Stimulated activated CD8-positive, alpha-beta memory T cell treated with anti-CD3 and anti-CD28 coated beads, Interleukin-7, amount 100 ng/mL, for 4 hours (primary cell): ENCODE measurements at regions not wholly inside any gene's neighbourhood (a gene's known extent, or its start where the extent isn't known, plus 50 kb on each side); places are given as distances from the start of the nearest gene placed in this dataset.

Source experiments
- DNase-seq, 2 donors: peaks; one replicate each; pipeline ENCODE4 v3.0.0-alpha.2; 2020; ENCODE audit warnings: low read depth in 2 of 2

DNA sequence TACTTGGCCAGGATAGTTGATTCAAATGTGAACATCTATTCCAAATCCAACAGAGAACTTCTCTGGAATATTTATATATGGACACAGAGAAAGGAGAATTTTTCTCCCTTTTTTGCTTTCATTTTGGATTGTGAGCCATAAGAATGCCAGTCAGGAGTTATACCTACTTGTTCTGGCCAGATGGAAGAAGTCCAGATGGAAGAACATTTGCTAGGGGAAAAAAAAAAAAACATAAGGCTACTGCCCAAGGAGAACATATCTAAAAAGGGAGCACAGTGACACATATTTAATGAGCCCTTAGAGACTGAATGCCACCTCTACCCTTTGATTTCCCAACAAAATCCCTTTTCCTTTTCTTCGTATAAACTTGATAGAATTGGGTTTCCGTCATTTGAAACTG is 61.7 kb upstream of the PPP2R2B start:
- DNase-seq: no peak

DNA sequence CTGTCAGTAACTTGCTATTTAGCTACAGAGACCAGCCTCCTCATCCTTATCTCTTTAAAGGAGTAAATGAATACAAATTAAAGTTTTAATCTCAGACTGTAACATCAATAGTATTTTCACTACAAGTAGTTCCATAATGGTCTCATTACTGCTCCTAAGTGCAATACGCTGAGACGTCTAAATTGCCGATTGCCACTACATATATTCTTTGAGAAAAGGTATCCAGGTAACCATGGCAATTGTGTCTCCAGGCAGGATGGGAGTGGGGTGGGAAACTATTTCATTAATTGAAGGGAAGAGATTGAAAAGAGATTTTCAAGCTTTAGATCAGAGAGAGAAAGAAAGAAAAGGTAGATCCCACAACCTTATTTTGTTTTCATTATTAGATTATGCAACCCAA is 65.5 kb upstream of the PPP2R2B start:
- no peak for DNase-seq

DNA sequence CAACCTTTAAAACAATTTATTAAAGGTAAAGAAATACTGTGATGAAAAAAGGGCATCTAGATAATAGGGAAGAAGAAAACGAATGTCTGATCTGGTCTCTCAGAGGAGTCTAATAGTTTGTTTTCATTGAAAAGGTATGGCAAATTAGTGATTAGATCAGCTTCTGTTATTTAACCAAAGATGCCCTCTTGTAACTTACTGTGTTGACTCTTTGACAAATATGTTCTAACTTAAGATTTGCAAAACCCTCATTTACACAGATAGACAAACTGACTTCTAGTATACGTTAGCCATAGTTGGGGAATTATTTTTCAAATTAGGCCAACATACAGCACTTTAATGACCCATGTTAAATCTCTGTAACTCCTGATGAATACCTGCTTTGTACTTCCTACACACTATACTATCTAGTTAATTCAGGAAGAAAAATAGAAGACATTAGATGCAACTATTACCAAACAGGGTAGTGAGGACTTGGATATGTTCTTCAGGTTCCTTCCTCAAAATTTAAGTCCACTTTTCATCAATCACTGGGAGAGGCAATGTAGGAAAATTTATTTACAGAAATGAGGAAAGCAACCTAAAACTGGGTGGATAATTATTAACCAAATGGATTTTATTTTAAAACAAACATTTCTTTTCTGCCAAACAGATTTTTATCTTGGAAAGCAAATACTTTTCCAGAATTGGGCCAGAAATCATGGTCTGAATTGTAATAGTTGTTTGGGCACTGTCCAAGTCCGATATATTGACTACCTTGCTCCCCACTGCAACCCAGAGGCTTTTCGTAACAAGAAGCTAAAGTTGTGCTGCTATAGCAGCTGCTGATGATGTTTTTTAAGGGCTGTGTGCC is 66.4 kb upstream of the PPP2R2B start:
- no peak for DNase-seq

DNA sequence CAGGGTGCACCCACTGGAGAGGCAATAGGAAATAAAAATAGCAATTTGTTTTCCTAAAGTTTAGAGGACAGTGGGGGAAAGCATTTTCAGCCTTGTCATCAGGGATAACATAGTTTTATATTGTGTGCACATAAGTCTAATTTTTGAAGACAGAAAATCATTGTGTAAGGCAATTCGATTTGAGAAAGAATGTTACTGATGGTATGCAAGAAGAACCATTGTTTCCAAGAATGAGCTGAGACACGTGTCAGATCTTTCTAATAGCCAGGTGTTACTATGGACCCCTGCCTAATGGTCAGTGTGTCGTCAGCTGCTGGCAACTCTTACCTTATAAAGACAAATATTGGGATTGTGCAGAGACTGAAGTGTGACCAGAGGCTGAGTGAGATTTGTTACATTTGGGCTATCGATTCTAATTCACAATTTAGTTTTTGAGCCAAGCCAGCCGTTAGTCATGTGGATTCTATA is 67.1 kb upstream of the PPP2R2B start:
- no peak for DNase-seq

DNA sequence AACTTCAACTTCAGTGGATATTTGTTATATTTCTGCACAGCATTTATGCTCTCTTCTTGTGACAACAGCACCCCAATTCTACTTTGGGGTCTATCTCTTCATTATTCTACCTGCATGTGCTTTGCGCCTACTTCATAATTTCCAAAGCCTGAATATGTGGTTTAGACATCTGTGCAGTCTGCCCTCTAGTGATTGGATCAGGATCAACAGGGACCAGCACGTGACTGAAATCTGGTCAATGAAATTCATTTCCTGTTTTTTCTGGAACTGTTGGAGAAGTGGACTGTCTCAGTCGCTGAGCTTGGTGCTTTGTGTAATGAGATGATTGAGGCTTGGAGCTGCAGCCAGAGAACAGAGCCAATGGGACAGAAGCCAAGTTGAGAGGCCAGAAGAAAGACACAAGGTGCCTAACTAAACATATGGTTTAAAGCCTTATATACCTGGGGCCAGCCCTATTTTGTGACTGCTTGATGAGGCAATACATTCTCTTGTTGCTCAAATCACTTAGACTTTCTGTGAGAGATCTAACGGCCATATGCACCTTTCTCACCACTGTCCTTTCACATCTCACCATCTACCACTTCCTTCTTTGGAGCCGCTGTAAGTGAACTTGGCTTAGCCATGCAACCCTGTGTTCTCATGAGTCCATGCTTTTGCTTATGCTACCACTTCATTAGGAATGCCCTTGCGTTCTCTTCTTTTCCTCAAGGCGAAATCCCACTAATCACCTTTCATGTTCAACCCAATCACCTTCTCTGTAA is 68.8 kb upstream of the PPP2R2B start:
- no peak for DNase-seq

DNA sequence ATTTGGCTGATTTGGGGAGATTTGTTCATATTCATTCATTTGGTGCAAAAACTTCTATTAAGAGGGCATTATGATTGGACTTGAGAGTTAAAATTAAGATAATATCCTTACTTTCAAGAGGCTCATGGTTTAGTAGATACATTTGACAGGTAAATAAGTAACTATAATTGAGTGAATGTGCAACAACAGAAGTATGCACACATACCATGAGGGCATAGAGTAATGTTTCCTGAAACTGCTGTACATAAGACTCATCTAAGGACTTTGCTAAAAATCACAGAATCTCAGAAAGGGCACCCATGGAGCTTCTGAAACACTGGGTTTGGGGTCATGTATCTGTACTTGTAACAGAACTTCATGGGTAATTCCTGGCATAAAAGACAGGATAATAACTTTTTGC is 70.1 kb upstream of the PPP2R2B start:
- DNase-seq: no peak

DNA sequence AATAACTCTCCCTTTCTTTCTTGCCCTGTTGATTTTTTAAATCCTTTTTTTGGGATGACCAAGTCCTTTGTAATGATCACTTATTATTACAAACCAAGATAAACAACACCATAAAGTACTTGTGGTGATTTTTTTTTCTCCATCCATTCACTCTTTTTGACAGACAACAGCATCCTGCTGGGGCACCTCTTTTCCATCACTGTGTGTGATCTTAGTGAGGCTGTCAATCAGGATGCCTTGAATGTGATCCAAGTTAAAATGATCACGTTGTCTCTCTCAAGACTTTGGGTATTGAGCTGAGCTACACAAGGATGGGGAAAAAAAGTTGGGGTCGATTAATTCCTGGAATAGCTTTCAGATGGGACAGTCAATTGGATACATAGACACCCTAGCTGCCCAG is 73.6 kb upstream of the PPP2R2B start:
- no peak for DNase-seq

DNA sequence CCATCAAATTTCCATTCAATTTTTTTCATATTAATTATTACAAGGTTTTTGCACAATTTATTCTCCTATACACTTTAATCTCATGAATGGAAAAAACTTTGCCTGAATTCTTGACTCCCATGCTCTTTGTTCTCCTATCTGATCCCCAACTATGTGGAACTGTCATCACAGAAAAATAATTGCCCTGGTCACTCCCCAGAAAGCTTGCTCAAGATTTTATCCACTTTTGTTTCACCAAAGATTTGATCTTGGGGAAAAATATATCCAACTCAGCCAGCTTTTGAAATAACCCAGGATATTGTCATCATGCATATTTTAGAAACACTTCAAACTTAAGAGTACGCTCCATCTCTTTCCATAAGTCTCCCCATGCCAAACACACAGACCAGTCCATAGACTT is 77.7 kb upstream of the PPP2R2B start:
- DNase-seq: no peak

DNA sequence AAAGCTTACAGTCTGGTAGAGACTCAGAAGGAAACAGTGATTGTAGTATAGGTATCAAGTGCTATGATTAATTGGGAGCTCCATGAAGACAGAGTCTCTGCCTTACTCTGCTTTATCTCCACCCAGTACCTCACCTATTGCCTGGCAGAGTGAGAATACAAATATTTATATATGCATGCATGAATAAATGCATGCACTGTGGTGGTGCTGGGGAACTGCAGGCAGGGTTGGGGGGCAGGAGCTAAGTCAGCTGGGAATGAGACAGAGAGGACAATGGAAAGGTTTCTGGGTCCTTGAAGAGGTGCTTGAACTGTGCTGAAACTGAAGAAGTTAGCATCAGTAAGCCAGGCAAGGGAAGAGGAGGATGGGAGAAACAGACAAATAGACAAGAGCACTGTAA is 80.8 kb upstream of the PPP2R2B start:
- no peak for DNase-seq

DNA sequence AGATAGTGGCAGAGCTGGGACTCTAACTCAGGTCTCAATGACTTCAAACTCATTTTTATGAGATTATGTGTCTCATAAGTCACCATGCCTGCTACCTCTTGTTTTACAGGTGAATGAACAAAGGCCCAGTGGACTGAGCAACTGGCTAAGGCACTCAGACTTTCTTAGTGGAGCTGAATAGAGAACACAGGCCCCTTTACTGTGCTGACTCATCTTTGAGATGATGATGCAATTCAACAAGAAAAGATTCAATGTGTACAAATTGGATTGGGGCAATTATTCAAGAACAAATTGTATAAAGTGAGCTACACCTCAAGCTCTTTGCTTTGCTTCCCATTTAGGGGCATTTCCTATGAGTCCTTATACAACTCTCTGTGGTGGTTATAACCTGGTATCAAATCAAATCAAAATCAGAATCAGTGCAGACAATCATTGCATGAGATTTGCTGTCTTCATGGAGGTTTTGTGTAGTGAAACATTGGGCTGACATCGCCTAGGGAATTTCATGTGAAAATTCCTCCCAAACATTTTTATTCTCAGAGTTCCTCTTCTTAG is 84.3 kb upstream of the PPP2R2B start:
- DNase-seq: no peak

DNA sequence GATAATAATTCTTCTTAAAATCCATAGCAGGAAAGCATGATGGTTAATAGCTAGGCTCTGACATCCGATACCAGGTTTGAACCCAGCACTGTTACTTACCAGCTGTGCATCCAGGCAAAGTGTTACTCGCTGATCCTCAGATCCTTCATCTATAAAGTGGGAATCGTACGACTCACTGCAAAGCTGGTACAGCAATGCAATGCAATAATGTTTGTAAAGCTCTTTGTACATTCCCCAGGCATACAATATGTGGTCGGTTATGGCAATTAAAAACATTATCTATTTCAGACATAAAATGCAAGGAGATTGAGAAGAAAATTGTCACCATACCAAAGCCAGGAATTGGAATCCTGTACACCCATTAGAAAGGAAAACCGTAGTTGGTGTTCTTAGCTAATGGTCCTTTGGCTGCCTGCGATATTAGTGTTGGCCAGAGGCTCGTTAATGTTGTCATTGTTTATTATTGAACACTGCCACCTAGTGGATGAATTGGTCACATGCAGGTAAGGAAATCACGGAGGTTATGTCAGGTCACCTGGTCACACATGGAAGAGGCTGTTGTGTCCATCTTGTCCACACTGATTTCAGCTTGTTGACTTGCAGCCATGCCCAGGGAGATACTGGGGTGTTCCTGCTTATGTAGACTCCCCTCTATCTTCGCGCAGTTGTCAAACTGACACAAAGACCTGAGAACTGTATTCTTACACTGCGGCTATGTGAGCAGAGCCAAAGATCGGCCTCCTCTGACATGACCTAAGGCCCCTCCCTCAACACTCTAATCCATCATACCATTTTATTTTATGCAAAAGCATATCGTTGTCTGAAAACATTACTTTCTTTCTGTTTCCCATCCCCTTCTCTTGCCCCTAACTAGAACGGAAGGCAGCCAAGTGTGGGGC is 87.5 kb upstream of the PPP2R2B start:
- peak; percentile 4 to 10 for DNase-seq

DNA sequence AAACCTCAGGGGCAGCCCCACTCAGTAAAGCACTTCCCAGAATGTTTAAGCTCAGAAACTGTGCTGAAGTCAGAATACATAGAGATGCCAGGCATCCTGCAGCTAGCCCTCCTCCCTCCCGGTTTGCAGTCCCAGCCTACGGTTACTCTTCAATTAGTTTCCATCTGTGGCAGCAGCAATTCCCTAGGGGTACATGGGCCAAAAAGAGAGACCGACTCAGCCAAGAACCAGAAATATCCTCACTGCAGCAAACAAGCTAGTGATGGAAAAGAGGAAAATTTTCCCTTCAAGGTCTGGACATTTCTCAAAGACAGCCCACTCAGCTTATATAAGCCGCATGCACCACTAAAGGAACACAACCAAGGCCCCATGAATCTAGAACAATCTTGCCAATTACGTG is 89.1 kb upstream of the PPP2R2B start:
- DNase-seq: no peak

DNA sequence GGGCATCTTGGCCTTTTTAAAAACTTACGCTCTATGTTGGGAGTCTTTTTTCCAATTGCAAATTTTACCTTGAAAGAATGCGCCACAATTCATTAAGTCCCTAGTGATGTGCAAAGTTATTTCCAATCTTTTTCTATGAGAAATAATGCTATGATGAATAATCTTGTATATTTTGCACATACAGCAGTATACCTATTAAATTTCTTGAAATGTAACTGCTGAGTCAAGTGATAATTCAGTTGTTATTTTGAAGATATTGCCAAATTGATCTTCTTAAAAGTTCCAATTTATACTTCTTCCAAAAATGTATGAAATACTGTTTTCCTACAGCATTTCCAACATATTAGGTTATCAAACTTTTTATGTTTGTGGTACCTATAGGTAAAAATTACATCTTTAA is 92.8 kb upstream of the PPP2R2B start:
- no peak for DNase-seq

DNA sequence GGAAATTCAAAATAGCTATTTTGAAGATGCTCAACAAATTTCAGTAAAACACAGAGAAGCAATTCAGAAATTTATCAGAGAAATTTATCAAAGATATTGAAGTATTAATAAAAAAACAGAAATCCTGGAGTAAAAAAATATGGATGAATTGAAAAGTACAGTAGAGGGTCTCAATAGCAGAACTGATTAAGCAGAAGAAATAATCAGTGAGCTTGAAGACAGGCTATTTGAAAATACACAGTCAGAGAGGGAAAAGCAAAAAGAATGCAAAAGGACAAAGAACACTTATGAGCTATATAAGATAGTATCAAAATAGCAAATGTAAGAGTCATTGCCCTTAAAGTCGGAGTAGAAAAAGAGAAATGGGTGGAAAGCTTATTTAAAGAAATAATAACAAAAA is 107.9 kb upstream of the PPP2R2B start:
- no peak for DNase-seq

DNA sequence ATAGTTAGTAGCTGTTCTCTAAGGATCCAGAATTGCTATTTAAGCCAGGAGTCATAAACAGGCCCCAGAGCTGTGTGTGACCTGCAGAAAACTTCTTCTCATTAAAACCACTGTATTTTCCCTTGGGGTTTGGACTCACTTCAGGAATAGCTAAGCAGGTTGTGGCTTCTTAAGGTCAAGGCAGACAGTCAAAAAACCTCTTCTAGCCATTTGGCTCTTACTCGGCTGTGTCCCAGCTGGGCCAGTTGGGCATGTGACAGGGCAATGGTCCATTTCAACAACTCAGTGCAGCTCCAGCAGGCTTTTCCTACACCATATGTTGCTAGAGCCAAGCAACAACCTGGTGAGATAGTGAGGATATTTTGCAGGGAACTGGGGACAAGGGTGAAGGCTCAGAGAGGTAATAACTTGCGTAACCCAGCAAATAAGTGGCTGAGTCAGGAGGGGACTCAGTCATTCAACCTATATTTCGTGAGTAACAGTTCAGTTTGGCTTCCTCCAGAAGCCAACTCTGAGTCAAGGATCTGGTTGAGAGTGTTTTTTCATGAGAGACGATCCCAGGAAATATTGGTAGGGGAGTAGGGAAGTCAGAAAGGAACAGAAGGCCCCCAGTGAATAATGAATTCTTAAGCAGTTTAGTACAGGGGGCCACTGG is 115.4 kb upstream of the PPP2R2B start:
- DNase-seq: no peak

DNA sequence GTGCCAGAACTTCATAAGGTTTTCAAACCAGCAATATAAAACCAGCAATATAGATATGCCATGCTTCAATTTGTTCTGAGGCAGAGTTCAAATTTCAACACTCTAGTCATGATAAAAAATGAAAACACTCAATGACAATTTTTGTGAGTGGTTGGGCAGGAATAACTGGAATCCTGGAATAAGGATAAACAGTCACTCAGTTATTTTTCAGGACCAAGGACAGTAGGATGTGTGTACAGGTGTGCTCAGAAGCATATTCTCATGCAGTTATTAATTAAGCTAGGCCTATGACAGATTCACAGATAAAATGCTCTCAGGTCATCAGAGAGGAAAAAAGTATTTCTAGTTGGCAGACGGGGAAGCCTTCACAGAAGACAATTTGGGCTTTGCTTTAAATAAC is 117.3 kb upstream of the PPP2R2B start:
- DNase-seq: no peak

DNA sequence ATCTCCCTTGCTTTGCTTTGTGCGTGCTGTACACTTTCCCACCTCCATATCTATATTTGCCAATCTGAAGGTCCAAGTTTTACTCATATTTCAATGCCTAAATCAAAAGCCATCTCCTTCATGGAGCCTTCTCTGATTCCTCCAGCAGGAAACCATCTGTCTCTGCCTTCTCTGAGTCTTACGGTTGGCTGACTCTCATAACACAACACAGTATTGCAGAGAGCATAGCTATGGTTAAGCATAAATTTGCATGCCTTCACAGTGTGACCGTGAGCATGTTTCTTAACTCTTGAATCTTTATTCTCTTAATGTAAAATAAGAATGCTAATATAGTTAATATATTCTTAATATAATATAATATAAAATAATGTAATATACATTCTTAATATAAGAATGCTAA is 136.8 kb upstream of the PPP2R2B start:
- DNase-seq: no peak

DNA sequence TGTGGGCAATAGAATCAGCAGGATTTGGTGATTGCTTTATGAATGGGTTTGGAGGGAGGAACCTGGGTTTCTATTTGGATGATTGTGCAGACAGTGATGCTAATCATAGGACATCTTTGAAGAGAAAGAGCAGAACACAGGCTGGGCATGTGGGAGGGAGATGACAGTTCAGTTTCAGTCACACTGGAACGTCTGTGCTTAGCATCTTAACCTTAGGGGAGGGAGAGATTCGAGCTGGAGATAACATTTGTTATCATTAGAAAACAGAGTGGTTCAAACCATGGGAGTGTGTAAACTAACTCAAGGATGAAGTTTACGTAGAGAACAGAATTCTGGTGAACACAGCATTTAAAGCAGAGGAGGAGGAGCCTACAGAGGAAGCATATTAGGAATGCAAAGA is 138.6 kb upstream of the PPP2R2B start:
- DNase-seq: no peak

DNA sequence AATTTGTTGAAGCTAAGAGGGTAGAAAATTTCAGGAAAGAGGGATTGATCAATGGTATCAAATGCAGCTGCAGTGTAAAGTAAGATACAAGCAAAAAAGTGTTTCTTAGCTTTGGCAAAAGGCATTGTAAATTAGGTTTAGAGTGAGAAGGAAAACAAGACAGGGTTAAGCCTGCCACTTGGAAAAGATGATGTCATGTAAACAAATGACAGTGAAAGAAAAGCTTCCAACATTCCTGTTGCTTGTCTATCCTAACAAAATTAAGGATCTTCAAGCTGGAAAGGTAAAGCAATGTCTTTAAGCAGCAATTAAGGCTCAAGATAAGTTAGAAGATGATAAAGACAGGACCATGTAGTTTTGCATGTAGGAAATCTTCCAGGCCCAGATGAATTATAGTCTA is 139.1 kb upstream of the PPP2R2B start:
- no peak for DNase-seq

DNA sequence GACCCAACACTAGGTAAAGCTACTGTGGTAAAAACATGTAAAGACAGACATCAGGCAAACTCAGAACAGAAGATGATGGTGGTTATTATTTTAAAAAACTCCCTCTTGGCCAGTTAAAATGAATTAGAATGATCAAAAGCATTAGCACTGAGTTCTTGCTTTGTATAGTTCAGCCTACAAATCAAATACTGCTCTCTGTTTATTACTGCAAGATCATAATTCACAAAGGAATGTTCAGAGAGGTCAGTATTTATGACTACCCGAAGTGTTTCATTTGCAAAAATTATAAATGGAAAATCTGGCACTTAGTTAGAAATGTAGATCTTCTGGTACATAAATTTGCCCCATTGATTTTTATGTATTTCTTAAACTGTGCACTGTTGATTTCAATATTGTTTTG is 140.3 kb upstream of the PPP2R2B start:
- no peak for DNase-seq

DNA sequence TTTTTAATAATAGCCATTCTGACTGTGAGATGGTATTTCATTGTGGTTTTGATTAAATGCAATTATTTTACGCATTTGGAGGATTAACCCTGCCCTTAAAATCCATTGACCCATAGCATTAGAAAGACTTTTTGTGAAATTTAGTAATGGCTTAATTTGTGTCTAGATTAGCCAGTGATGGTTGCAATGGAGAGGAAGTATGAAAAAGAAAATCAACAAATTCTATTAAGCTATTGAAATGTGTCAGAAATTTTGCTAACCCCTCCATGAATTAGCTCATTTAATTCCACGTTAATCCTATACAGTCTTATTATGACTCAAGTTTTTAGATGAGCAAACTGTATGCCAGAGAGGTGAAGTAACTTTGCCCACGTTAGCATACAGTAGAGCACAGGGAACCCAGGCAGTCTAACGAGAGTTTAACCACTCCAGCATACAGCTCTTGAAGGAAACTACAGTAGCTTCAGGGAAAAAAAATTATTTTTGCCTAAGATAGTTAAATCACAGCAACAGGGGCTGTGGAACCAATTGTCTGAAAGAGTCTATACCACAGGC is 158.2 kb upstream of the PPP2R2B start:
- DNase-seq: no peak
